Bone marrow (tissue), 2 donors: ENCODE measurements at regions not wholly inside any gene's neighbourhood (a gene's known extent, or its start where the extent isn't known, plus 50 kb on each side); places are given as distances from the start of the nearest gene placed in this dataset.
"Not testable (repeated sequence)": the region's sequence is repeated elsewhere in the genome, so short reads cannot be mapped to it uniquely, and the experiment has no call there.

Source experiments
- DNase-seq, 2 donors: peaks; one replicate each; lab custom pipeline; 2025; lab: John Stamatoyannopoulos, UW

GRCh38 chr22:27596133-27596870 is 205.3 kb downstream of the MN1 start:
- DNase-seq, result no peak

- DNase-seq, result no peak
These were observed 203.7 kb downstream of the MN1 start for GRCh38 chr22:27597703-27598444.

- DNase-seq, result no peak
These were observed 202.8 kb downstream of the MN1 start for GRCh38 chr22:27598792-27599191.

- no peak for DNase-seq
These were observed 200.4 kb downstream of the MN1 start for GRCh38 chr22:27601195-27601594.

GRCh38 chr22:27602390-27602789 is 199.2 kb downstream of the MN1 start:
- DNase-seq, result no peak

- no peak for DNase-seq
These were observed 198.3 kb downstream of the MN1 start for GRCh38 chr22:27603111-27603799.

GRCh38 chr22:27603800-27604144 is 197.8 kb downstream of the MN1 start:
- no peak for DNase-seq

GRCh38 chr22:27605390-27605789 is 196.2 kb downstream of the MN1 start:
- DNase-seq, result no peak

- DNase-seq, result not testable (repeated sequence)
These were observed 193.8 kb downstream of the MN1 start for GRCh38 chr22:27607750-27608149.

- DNase-seq, result no peak
These were observed 192.1 kb downstream of the MN1 start for GRCh38 chr22:27609451-27609888.

- not testable (repeated sequence) for DNase-seq
These were observed 191.4 kb downstream of the MN1 start for GRCh38 chr22:27610164-27610563.

GRCh38 chr22:27610863-27611786 is 190.4 kb downstream of the MN1 start:
- DNase-seq, result no peak

- DNase-seq, result peak in 1 of 2 donors; percentile 94
These were observed 189.4 kb downstream of the MN1 start for GRCh38 chr22:27612115-27612514.

- DNase-seq, result no peak
These were observed 188.2 kb downstream of the MN1 start for GRCh38 chr22:27613099-27614005.

GRCh38 chr22:27614006-27614649 is 187.4 kb downstream of the MN1 start:
- no peak for DNase-seq

- DNase-seq, result no peak
These were observed 186.9 kb downstream of the MN1 start for GRCh38 chr22:27614650-27615007.

GRCh38 chr22:27615408-27615807 is 186.1 kb downstream of the MN1 start:
- DNase-seq, result no peak

GRCh38 chr22:27616033-27616432 is 185.5 kb downstream of the MN1 start:
- DNase-seq, result no peak

GRCh38 chr22:27617214-27617881 is 184.2 kb downstream of the MN1 start:
- no peak for DNase-seq
